HuH-7 (cell line): ENCODE measurements at regions not wholly inside any gene's neighbourhood (a gene's known extent, or its start where the extent isn't known, plus 50 kb on each side); places are given as distances from the start of the nearest gene placed in this dataset.

Experiments
- DNase-seq: peaks from one replicate; pipeline ENCODE4 v3.0.0; 2011; ENCODE audit warnings: low spot score

DNA sequence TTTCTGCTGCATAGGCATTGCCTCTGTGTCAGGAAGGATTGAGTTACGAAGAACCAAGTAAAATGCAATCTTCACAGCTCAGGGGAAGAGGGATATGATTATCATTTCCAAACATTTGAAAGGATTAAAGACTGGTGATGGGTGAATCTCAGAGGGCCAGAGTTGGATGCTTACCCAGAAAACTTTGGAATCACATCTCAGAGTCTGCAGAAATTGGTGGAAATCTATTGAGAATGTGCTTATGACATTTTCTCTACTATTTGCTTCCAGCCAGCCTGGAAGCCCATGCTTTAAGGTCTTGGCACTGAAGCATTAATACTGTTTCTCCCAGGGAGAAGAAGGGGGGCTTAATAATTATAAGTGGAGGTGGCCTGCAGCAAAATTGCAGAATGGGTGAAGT, 1301.4 kb upstream of the PIK3C3 start:
- DNase-seq = no peak

DNA sequence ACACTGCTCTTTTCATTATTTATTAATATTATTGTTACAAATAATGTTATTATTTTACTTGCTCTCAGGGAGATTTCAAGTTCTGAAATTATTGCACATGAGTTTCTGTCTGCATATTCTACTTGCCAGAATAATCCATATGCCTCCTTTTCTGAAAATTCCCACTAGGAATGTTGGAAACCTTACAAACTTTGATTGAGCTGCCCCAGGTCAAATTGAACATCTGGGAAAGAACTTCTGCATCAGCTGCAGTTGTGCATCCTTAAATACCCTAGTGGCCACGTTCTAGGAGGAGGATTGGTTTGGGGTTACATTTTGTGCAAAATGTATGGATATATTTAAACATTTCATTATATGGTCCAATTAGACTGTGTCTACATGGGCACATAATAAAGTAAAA, 1302.7 kb upstream of the PIK3C3 start:
- DNase-seq = no peak

DNA sequence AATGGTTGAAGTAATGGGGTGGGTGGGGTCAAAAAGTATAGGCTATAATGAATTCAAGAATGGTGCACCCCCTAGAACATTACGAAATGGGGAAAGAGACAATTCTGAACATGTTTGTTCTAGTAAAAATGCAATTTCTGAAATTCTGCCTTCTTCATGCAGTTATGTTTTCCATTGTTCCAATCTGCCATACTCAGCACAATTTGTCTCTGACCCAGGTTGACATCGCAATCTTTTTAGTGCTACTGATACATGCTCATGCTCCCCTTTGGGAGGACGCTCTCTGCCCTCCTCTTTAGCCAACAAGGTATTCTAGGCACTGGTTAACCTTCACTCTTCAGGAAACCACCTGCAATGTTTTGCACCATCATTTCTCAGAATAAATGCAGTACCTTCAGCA, 1303.9 kb upstream of the PIK3C3 start:
- no peak for DNase-seq

DNA sequence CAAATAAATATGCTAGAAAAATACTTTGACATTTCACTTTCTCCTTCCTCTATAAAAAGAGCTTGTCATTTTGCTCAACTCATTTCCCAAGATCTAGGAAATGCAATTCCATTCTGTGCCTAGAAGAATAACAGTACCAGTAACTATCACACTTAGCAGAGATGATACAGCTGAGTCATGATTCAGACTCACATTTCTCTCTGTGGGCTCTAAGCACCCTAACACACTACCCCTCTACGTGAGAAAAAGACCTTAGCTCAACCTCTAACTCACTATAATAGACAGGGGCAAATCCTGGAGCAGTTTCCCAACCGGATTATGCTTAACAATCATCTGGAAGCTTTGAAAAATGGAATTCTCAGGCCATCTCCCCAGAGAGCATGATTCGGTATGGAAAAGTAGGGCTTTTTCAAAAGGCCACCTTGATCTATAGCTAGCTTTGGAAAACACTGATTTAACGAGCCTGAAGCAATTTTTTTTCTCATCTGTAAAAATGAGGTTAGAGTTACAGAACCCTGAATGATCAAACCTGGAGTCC, 1312.3 kb upstream of the PIK3C3 start:
- DNase-seq = no peak

- DNase-seq = no peak
Observed at GRCh38 chr18:40631319-40631718, 1323.7 kb upstream of the PIK3C3 start.

- DNase-seq = no peak
Observed at GRCh38 chr18:40630496-40630895, 1324.5 kb upstream of the PIK3C3 start.

- DNase-seq = no peak
Observed at GRCh38 chr18:40624959-40625358, 1330.1 kb upstream of the PIK3C3 start.

- no peak for DNase-seq
Observed at GRCh38 chr18:40613721-40614120, 1341.3 kb upstream of the PIK3C3 start.

GRCh38 chr18:40612356-40612755, 1342.7 kb upstream of the PIK3C3 start:
- no peak for DNase-seq

- no peak for DNase-seq
Observed at GRCh38 chr18:40608226-40608625, 1346.8 kb upstream of the PIK3C3 start.

- DNase-seq = no peak
Observed at GRCh38 chr18:40607542-40608148, 1347.4 kb upstream of the PIK3C3 start.

DNA sequence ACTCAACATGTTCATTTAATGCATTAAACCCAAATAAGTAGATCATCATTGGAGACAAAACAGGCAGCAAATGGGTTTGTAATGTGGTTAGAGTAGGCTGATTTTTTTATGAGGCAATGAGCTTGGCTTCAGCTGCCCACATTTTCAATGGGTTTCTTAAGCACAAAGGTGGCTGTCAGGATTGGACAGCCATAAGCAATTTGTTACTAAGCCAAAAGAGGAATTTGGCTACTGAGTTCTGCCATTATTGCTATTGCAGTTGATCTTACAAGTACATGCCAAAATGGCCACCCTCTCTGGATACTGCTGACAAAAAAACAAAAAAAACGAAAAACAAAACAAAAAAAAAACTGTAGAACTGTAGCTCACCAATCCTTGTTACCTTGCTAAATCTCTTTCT, 1348.0 kb upstream of the PIK3C3 start:
- no peak for DNase-seq

GRCh38 chr18:40583671-40584070, 1371.4 kb upstream of the PIK3C3 start:
- no peak for DNase-seq

DNA sequence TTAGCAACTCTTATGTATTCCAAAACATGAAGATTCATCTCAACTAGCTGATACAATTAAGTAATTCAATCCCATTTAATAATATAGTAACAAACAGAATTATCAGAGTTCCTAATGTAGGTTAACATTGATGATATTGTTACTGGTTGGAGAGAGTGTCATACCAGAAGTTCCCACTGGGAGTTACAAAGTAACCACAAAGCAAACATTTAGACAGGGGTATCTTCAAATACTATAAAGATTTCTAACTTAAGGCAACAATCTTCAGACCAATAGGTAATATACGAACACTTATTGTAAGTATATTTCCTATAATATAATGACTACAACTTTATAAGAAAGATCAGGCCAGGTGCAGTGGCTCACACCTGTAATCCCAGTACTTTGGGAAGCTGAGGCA, 1372.9 kb upstream of the PIK3C3 start:
- no peak for DNase-seq

GRCh38 chr18:40577981-40578365, 1377.1 kb upstream of the PIK3C3 start:
- DNase-seq = no peak

DNA sequence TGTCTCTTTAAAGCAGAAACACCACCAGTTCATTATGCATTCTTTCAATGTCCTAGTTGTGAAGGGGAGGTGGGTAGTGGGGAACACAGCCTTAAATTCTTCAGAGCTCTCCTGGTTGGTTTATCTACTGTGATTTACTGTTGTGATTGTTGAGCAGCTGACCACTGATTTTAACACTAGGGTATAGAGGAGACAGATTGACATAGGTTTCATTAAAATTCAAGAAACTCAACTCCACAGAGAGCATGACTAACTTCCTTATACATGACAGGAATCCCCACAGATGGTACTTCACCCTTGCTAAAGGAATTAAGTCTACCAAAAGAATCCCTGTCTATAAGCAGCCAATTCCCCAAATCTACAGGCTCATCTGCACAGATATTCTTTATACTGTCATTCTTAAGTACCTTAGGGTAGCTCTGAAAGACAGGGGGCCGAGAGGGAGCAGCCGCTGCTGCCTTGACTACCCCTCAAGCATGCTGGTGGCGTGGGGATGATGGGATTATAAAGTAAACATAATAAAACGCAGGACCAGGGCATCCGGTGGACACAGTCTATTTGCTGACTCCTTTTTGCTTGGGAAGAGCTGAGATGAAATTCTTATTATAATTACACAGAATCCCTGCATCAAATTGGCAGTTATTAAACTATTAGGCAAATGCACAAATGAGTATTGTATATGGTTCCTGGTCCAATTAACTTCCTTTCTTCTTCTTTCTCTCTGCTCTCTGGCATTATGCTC, 1377.6 kb upstream of the PIK3C3 start:
- DNase-seq = no peak

GRCh38 chr18:40576507-40577115, 1378.4 kb upstream of the PIK3C3 start:
- no peak for DNase-seq

DNA sequence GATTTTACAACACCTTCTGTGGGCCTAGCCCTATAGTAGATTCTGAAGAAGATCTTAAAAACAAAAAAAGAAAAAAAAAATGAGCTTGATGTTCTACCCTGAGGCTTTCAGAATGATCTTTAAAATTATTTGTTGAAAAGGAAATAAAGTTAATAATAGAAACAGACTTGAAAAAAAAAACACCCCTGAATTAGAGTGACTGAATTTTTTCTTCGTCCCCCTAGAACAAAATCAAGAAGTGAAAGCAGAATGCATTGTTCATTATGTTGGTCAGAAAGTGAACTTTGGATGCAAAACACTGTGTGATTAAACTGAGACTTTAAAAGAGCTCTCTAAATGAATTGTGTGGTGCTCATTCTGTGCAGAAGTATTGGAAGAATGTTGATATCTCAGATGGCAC, 1384.4 kb upstream of the PIK3C3 start:
- no peak for DNase-seq

DNA sequence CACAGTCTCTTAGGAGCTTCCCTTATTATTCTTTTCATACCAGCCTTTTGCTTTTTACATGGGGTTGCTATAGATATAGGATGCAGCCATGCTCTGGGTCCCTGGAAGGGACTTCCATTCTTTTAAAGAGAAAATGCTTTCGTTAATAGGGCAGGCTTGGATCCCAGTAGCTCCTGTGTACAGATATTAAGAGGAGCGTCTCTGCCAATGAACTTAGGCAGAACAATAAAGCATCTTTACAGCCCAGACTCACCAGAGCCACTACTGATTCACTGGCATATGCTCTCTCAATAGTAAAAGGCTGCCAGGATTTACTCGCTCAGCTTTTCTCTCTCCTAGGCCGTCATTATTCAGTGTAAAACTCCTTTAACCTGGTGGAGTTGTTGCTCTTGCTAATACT, 1385.4 kb upstream of the PIK3C3 start:
- no peak for DNase-seq

- DNase-seq = no peak
Observed at GRCh38 chr18:40566510-40566844, 1388.6 kb upstream of the PIK3C3 start.

DNA sequence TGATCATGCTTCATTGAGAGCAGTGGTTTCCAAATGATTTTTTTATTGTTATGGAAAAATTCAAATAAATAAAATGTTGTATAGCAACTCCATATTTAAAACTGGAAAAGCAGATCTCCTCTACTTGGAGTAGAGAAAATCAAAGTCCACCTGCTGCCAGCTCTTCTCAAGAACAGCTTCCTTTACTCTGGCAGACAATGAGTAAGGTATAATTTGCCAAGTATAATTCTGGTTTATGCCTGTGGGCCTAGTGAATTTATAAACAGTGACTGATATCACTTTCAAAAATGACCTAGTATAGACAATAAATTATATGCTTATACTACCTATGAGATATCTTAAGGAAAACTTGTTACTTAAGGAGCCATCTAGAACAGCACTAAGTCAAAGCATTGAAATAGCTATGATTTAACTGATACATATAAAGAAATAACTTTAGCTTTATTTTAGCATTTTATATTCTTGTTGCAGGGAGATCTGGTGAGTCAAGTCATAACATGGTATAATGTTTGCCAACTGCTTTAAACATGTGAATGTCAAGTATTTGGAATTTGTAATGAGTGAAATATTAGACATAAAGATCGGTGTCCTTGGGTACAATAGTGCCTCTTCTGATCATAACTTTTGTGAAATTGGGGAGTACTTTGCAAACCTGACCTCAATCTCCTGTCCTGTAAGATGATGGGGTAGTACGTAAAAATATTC, 1389.1 kb upstream of the PIK3C3 start:
- DNase-seq = no peak

GRCh38 chr18:40559556-40559955, 1395.5 kb upstream of the PIK3C3 start:
- no peak for DNase-seq
